ENCODE measurements at regions not wholly inside any gene's neighbourhood (a gene's known extent, or its start where the extent isn't known, plus 50 kb on each side); places are given as distances from the start of the nearest gene placed in this dataset.

- TF ChIP-seq POLR2A (IDR thresholded peaks at IDR 0.05) (no peak), CTCF (IDR thresholded peaks at IDR 0.05 in 8 of 11, conservative IDR thresholded peaks at IDR 0.05 in 3 of 11) (no peak), POLR2AphosphoS5 (IDR thresholded peaks at IDR 0.05) (no peak)
- no peak for DNase-seq
- WGBS, 5 donors, result 82 to 93% (median 91%) methylated on average over 1 of the region's 1 CpG
These were observed 841.0 kb downstream of the FAM133A start for GRCh38 chrX:94515009-94515408.

GRCh38 chrX:94524867-94525266 lies 850.9 kb downstream of the FAM133A start:
- DNase-seq, result no peak
- TF ChIP-seq CTCF (IDR thresholded peaks at IDR 0.05 in 8 of 11, conservative IDR thresholded peaks at IDR 0.05 in 3 of 11) (no peak), POLR2AphosphoS5 (IDR thresholded peaks at IDR 0.05) (no peak), POLR2A (IDR thresholded peaks at IDR 0.05) (no peak)
- Histone ChIP-seq H3K9me3 (peaks cover 0 to 41% (median 6%) of the 10 kb centered on the region in 8 donors), H3K27ac (no peak overlapping the region), H3K4me1 (no peaks in the 10 kb centered on the region), H3K27me3 (replicated peaks in 1 of 7) (no peaks in the 10 kb centered on the region), H3K36me3 (no peaks in the 10 kb centered on the region), H3K4me3 (no peak overlapping the region)
- intact Hi-C loops (cut with DNase I; ENCODE audit: low total_unique reads), result no loop called here
- 39 to 77% (median 64%) methylated on average over 1 of the region's 1 CpG for WGBS, 5 donors

More at GRCh38 chrX:94515009-94515408, 841.0 kb downstream of the FAM133A start:
- H3K27me3 ChIP-seq (replicated peaks in 1 of 7), result no peaks in the 10 kb centered on the region
- no peak overlapping the region for H3K4me3 ChIP-seq
- no peaks in the 10 kb centered on the region for H3K36me3 ChIP-seq
- no peaks in the 10 kb centered on the region for H3K9me3 ChIP-seq
- H3K27ac ChIP-seq, result no peak overlapping the region
- intact Hi-C loops (cut with DNase I; ENCODE audit: low total_unique reads), result no loop called here
- no peaks in the 10 kb centered on the region for H3K4me1 ChIP-seq

- 51 to 61% (median 56%) methylated on average over 2 of the region's 2 CpGs for WGBS, 5 donors
- no peak overlapping the region for H3K4me3 ChIP-seq
- intact Hi-C loops (cut with DNase I; ENCODE audit: low total_unique reads), result no loop called here
- no peak for DNase-seq
- TF ChIP-seq POLR2AphosphoS5 (IDR thresholded peaks at IDR 0.05) (no peak), POLR2A (IDR thresholded peaks at IDR 0.05) (no peak), CTCF (IDR thresholded peaks at IDR 0.05 in 8 of 11, conservative IDR thresholded peaks at IDR 0.05 in 3 of 11) (no peak)
- H3K36me3 ChIP-seq, result no peaks in the 10 kb centered on the region
- no peak overlapping the region for H3K27ac ChIP-seq
- no peaks in the 10 kb centered on the region for H3K27me3 ChIP-seq (replicated peaks in 1 of 7)
- H3K4me1 ChIP-seq, result no peaks in the 10 kb centered on the region
- H3K9me3 ChIP-seq, result peaks cover 0 to 9% (median 0%) of the 10 kb centered on the region in 8 donors
These were observed 871.7 kb downstream of the FAM133A start for GRCh38 chrX:94545722-94546121.

- Histone ChIP-seq H3K4me1 (no peaks in the 10 kb centered on the region), H3K27ac (no peak overlapping the region), H3K9me3 (peaks cover 0 to 15% (median 0%) of the 10 kb centered on the region in 8 donors), H3K36me3 (no peaks in the 10 kb centered on the region), H3K27me3 (replicated peaks in 1 of 7) (no peaks in the 10 kb centered on the region), H3K4me3 (no peak overlapping the region)
- intact Hi-C loops (cut with DNase I; ENCODE audit: low total_unique reads), result no loop called here
- no peak for DNase-seq
- WGBS, 5 donors, result 76 to 91% (median 85%) methylated on average over 4 of the region's 4 CpGs
- TF ChIP-seq POLR2A (IDR thresholded peaks at IDR 0.05), result no peak
- no peak for TF ChIP-seq POLR2AphosphoS5 (IDR thresholded peaks at IDR 0.05)
These were observed 877.8 kb downstream of the FAM133A start for GRCh38 chrX:94551831-94552230.

GRCh38 chrX:94560930-94561329 lies 886.9 kb downstream of the FAM133A start:
- 58 to 77% (median 72%) methylated on average over 3 to 4 of the region's 4 CpGs for WGBS, 5 donors
- TF ChIP-seq CTCF (IDR thresholded peaks at IDR 0.05 in 8 of 11, conservative IDR thresholded peaks at IDR 0.05 in 3 of 11) (no peak), POLR2A (IDR thresholded peaks at IDR 0.05) (no peak), POLR2AphosphoS5 (IDR thresholded peaks at IDR 0.05) (no peak)
- H3K9me3 ChIP-seq, result peaks cover 0 to 14% (median 0%) of the 10 kb centered on the region in 8 donors
- H3K36me3 ChIP-seq, result no peaks in the 10 kb centered on the region
- H3K27me3 ChIP-seq (replicated peaks in 1 of 7), result no peaks in the 10 kb centered on the region
- no peak overlapping the region for H3K4me3 ChIP-seq
- DNase-seq, result no peak
- no peak overlapping the region for H3K27ac ChIP-seq
- H3K4me1 ChIP-seq, result no peaks in the 10 kb centered on the region
- intact Hi-C loops (cut with DNase I; ENCODE audit: low total_unique reads), result no loop called here

Measured in spleen (tissue), 11 donors.